GM13976 (cell line): ENCODE measurements at regions not wholly inside any gene's neighbourhood (a gene's known extent, or its start where the extent isn't known, plus 50 kb on each side); places are given as distances from the start of the nearest gene placed in this dataset.

Source experiments
- DNase-seq: peaks from one replicate; pipeline ENCODE4 v3.0.0; 2012; ENCODE audit warnings: low spot score
- in situ Hi-C: fragments of 300-500 bp; cut with MboI; formaldehyde crosslinking; loops from one replicate; pipeline ENCODE4 v1.12.0; 2022; ENCODE audit warnings: low sequenced_read_pairs, mixed read lengths, inconsistent platforms; ENCODE audit not compliant: unreplicated experiment
- TF ChIP-seq, protein P1 (sequence below): IDR thresholded peaks from 2 replicates; pipeline ENCODE4 v1.5.1; 2012; ENCODE audit warnings: borderline replicate concordance, mild to moderate bottlenecking; ENCODE audit not compliant: insufficient read depth; ENCODE audit errors: extremely low read depth, missing control alignments, control extremely low read depth

DNA sequence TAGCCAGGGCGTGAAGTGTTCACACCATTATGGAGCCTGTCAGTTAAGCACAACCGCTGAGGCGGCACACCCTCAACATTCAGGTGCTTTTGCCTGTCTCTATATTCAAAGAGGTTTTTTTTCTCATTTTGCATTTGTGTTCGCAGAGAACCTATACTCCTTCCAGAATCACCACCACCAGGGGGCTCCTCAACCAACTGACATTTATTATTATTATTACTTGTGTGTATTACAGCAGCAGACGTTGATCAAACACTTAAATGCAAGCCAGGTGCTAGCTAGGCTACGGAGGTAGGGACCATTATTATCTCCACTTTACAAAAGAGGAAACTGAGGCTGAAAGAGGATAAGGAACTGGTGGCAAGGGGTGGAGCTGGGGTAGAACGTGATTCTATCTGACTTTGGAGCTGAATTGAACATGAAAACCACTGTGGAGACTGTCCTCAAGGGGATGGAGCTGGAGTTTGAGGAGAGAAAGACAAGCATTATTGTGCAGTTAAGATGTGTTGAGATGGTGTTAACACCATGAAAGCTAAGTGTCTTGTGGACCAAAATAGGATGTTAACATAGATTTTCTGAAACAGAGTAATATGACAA, 133.8 kb upstream of the PLXNA4 start:
- in situ Hi-C loops, result no loop called here
- TF ChIP-seq, protein P1, sequence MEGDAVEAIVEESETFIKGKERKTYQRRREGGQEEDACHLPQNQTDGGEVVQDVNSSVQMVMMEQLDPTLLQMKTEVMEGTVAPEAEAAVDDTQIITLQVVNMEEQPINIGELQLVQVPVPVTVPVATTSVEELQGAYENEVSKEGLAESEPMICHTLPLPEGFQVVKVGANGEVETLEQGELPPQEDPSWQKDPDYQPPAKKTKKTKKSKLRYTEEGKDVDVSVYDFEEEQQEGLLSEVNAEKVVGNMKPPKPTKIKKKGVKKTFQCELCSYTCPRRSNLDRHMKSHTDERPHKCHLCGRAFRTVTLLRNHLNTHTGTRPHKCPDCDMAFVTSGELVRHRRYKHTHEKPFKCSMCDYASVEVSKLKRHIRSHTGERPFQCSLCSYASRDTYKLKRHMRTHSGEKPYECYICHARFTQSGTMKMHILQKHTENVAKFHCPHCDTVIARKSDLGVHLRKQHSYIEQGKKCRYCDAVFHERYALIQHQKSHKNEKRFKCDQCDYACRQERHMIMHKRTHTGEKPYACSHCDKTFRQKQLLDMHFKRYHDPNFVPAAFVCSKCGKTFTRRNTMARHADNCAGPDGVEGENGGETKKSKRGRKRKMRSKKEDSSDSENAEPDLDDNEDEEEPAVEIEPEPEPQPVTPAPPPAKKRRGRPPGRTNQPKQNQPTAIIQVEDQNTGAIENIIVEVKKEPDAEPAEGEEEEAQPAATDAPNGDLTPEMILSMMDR, result peak; percentile 14
- no peak for DNase-seq

DNA sequence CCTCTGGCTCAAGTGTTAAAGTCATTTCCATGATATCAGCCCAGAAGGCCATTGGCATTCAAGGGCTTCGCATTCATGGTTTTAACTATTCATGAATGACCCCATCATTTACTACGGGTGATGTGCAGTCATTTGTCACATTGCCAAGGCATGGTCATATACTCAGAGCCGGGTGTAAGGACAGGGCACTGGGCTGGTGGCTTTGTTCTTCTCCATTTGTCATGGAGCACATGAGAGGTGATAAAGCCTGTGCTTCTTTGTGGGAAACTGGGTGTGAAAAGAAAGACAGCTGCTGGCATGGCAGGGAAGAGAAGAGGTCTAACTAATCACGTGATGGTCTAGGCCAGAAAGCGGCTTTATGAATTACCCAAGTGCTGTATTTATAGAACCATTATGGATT, 132.2 kb upstream of the PLXNA4 start:
- DNase-seq, result no peak
- in situ Hi-C loops, result no loop called here
- TF ChIP-seq, protein P1, result no peak

DNA sequence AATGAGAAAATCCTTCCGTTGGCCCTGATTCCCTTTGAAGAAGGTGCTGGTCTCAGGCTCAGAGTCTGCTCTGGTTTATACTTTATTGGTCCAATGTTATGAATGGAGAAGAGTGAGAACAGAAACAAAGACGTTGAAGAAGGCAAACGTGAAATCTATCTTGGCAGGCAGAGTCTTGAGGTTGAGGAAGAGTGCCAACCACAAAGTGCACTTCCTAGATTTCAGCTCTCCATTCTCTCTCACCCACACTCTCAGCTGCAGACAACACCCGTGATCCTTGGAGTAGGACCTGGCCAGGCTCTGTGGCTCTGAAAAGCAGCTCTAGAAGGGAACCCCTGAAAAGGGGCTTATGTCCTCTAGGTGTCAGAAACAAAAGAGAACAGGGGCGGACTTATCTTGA, 128.9 kb upstream of the PLXNA4 start:
- no peak for DNase-seq
- TF ChIP-seq, protein P1, result no peak
- in situ Hi-C loops, result no loop called here

GRCh38 chr7:132703742-132704141, 127.5 kb upstream of the PLXNA4 start:
- TF ChIP-seq, protein P1, result no peak
- in situ Hi-C loops, result no loop called here
- DNase-seq, result no peak

- TF ChIP-seq, protein P1, result no peak
- in situ Hi-C loops, result no loop called here
- no peak for DNase-seq
These were observed 120.7 kb upstream of the PLXNA4 start for GRCh38 chr7:132697003-132697402.

- TF ChIP-seq, protein P1, result no peak
- in situ Hi-C loops, result no loop called here
- DNase-seq, result no peak
These were observed 120.1 kb upstream of the PLXNA4 start for GRCh38 chr7:132696332-132696731.
